ENCODE measurements at regions not wholly inside any gene's neighbourhood (a gene's known extent, or its start where the extent isn't known, plus 50 kb on each side); places are given as distances from the start of the nearest gene placed in this dataset.

GRCh38 chr1:29722598-29722997 is 486.3 kb downstream of the PTPRU start:
- H3K9me3 Mint-ChIP-seq: peaks cover 32% of the 10 kb centered on the region
- peaks cover 7% of the 10 kb centered on the region for H3K36me3 Mint-ChIP-seq (ENCODE audit: low read depth)
- H3K4me1 Mint-ChIP-seq (ENCODE audit: low read depth): peaks cover 6% of the 10 kb centered on the region
- H3K4me3 Mint-ChIP-seq: no peak overlapping the region
- no peak for DNase-seq
- no peak for TF ChIP-seq CTCF (IDR thresholded peaks at IDR 0.05)
- H3K27me3 Mint-ChIP-seq (ENCODE audit: insufficient read depth): peaks cover 17% of the 10 kb centered on the region
- H3K27ac Mint-ChIP-seq: no peak overlapping the region

DNA sequence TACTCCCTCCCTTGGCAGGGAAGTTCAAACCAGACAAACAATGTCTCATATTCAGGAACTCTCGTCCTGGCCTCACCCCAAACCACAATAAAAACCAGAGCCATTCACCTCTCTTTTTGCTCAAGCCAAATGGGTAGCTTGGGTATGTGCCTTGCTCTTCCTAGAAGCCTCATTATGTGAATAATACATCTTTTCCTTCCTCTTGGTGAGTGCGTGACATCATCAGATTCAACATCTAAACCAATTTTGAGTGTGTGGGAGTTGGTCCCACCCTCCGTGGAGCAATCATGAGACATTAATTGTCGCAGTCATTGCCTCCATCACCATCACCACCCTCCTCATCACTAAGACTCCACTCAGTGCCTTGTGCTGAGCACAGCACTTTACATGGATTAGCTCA is 482.9 kb downstream of the PTPRU start:
- DNase-seq: no peak
- Mint-ChIP-seq H3K9me3 (peaks cover 29% of the 10 kb centered on the region), H3K27ac (no peak overlapping the region), H3K4me1 (ENCODE audit: low read depth) (peaks cover 6% of the 10 kb centered on the region), H3K27me3 (ENCODE audit: insufficient read depth) (peaks cover 17% of the 10 kb centered on the region), H3K4me3 (no peak overlapping the region), H3K36me3 (ENCODE audit: low read depth) (peaks cover 7% of the 10 kb centered on the region)
- no peak for TF ChIP-seq CTCF (IDR thresholded peaks at IDR 0.05)

GRCh38 chr1:29718791-29719190 is 482.5 kb downstream of the PTPRU start:
- peaks cover 6% of the 10 kb centered on the region for H3K4me1 Mint-ChIP-seq (ENCODE audit: low read depth)
- no peak overlapping the region for H3K27ac Mint-ChIP-seq
- no peak for DNase-seq
- H3K36me3 Mint-ChIP-seq (ENCODE audit: low read depth): peaks cover 7% of the 10 kb centered on the region
- H3K27me3 Mint-ChIP-seq (ENCODE audit: insufficient read depth): peaks cover 17% of the 10 kb centered on the region
- TF ChIP-seq CTCF (IDR thresholded peaks at IDR 0.05): no peak
- peaks cover 26% of the 10 kb centered on the region for H3K9me3 Mint-ChIP-seq
- no peak overlapping the region for H3K4me3 Mint-ChIP-seq

DNA sequence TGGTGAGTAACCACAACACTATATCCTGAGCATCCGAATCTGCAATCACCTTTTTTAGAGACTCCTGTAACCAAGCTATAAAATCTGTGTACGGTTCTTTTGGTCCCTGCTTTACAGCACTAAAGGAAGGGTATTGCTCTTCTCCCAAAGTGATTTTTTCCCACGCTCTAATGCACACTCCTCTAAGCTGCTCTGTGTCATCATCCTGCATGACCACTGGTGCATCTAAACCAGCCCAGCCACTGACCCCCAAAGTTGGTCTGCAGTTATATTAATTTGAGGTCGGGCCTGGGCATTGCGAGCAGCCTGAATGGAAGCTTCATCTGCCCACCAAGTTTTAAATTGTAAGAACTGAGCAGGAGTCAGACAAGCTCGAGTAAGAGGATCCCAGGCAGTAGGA is 480.0 kb downstream of the PTPRU start:
- no peak for DNase-seq
- peaks cover 23% of the 10 kb centered on the region for H3K4me1 Mint-ChIP-seq (ENCODE audit: low read depth)
- peaks cover 4% of the 10 kb centered on the region; the same call in 1 of the 2 replicates for H3K36me3 Mint-ChIP-seq (ENCODE audit: low read depth)
- H3K27me3 Mint-ChIP-seq (ENCODE audit: insufficient read depth): peaks cover 13% of the 10 kb centered on the region
- H3K4me3 Mint-ChIP-seq: no peak overlapping the region
- peaks cover 11% of the 10 kb centered on the region for H3K9me3 Mint-ChIP-seq
- H3K27ac Mint-ChIP-seq: no peak overlapping the region
- no peak for TF ChIP-seq CTCF (IDR thresholded peaks at IDR 0.05)

DNA sequence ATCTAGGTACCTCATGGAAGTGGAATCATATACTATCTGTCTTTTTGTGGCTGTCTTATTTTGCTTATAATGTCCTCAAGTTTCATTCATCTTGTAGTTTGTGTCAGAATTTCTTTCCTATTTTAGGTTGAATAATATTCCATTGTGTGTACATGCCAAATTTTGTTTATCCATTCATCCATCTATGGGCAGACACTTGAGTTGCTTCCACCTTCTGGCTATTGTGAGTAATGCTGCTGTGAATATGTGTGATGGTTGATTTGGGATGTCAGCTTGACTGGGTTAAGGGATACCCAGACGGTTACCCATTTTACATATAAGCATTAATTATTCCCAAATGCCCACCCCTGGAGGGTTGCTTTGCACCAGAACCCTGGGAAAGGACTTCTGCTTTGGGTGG is 477.5 kb downstream of the PTPRU start:
- Mint-ChIP-seq H3K36me3 (ENCODE audit: low read depth) (peaks cover 4% of the 10 kb centered on the region; the same call in 1 of the 2 replicates), H3K27me3 (ENCODE audit: insufficient read depth) (peaks cover 7% of the 10 kb centered on the region), H3K27ac (no peak overlapping the region), H3K4me1 (ENCODE audit: low read depth) (peaks cover 40% of the 10 kb centered on the region), H3K4me3 (no peak overlapping the region), H3K9me3 (peaks cover 7% of the 10 kb centered on the region)
- peak; percentile 72 for TF ChIP-seq CTCF (IDR thresholded peaks at IDR 0.05)
- no peak for DNase-seq

- H3K4me3 Mint-ChIP-seq: no peak overlapping the region
- no peak for DNase-seq
- no peak for TF ChIP-seq CTCF (IDR thresholded peaks at IDR 0.05)
- peaks cover 2% of the 10 kb centered on the region; the same call in 1 of the 2 replicates for H3K36me3 Mint-ChIP-seq (ENCODE audit: low read depth)
- H3K27ac Mint-ChIP-seq: no peak overlapping the region
- peaks cover 3% of the 10 kb centered on the region; the same call in 1 of the 2 replicates for H3K9me3 Mint-ChIP-seq
- peaks cover 50% of the 10 kb centered on the region for H3K4me1 Mint-ChIP-seq (ENCODE audit: low read depth)
- H3K27me3 Mint-ChIP-seq (ENCODE audit: insufficient read depth): peaks cover 5% of the 10 kb centered on the region
These were observed 476.5 kb downstream of the PTPRU start for GRCh38 chr1:29712801-29713200.

All from HFFc6 (cell line).